Endothelial cell of umbilical vein (primary cell): ENCODE measurements at regions not wholly inside any gene's neighbourhood (a gene's known extent, or its start where the extent isn't known, plus 50 kb on each side); places are given as distances from the start of the nearest gene placed in this dataset.

Experiments used
- BruUV-seq: library from RNA; stranded (reverse); fragments of 400-500 nt; replicated peaks from 2 replicates; lab custom pipeline; 2021; lab: Mats Ljungman, UMichigan
- CTCF ChIA-PET: fragments of 300-600, 350-600 bp; sonication (Branson Sonifier 250); formaldehyde crosslinking; loops from one replicate; lab custom pipeline; 2021; ENCODE audit warnings: antibody characterized with exemption, inconsistent platforms; lab: Charles Lee
- POLR2A ChIA-PET: fragments of 300-600, 350-600 bp; sonication (Branson Sonifier 250); formaldehyde crosslinking; loops from one replicate; lab custom pipeline; 2021; ENCODE audit warnings: antibody characterized with exemption, inconsistent platforms; lab: Charles Lee
- DNase-seq: peaks from one replicate; pipeline ENCODE4 v3.0.0-alpha.2; 2011; ENCODE audit warnings: low read depth, low spot score
- FAIRE-seq: peaks from 2 replicates; lab custom pipeline; 2011; peaks lifted over from hg19 to GRCh38; lab: Jason Lieb, UNC
- H2AFZ ChIP-seq: 2 replicates; pipeline ENCODE4 v1.6.0; 2012; ENCODE audit warnings: low read depth, low read length, control low read depth, inconsistent platforms
- H3K27ac ChIP-seq: 2 replicates; pipeline ENCODE4 v1.5.1; 2011; ENCODE audit warnings: low read depth, mild to moderate bottlenecking, control low read depth, low read length, moderate library complexity; ENCODE audit not compliant: insufficient read depth
- H3K27me3 ChIP-seq, 2 experiments: 2 replicates each; pipeline versions ENCODE4 v1.6.0 to v1.6.1; 2011; ENCODE audit warnings: low read length in 2 of 2, mixed read lengths in 1 of 2; ENCODE audit not compliant: control insufficient read depth in 2 of 2, insufficient read depth in 2 of 2
- H3K36me3 ChIP-seq, 2 experiments: 2 replicates in 1 of 2; 3 replicates in 1 of 2; pipeline ENCODE4 v1.5.1; 2011; ENCODE audit warnings: low read length in 2 of 2, mild to moderate bottlenecking in 1 of 2, moderate library complexity in 1 of 2; ENCODE audit not compliant: control insufficient read depth in 2 of 2, insufficient read depth in 2 of 2; ENCODE audit errors: extremely low read depth in 1 of 2
- H3K4me1 ChIP-seq: 3 replicates; pipeline ENCODE4 v1.5.1; 2011; ENCODE audit warnings: mild to moderate bottlenecking, low read length; ENCODE audit not compliant: control insufficient read depth, insufficient read depth; ENCODE audit errors: extremely low read depth
- H3K4me2 ChIP-seq: 2 replicates; pipeline ENCODE4 v1.6.1; 2011; ENCODE audit warnings: low read length, control low read depth, mixed read lengths; ENCODE audit not compliant: insufficient read depth
- H3K4me3 ChIP-seq, 3 experiments: fragments of 200-600 bp in 1 of 3; sonication (generic), shearing (Covaris generic) in 1 of 3; replicated peaks in 1 of 3; 2 replicates each; pipeline ENCODE4 v1.5.1; 2011 to 2016; ENCODE audit warnings: control low read depth in 3 of 3, low read length in 3 of 3, mild to moderate bottlenecking in 2 of 3, inconsistent platforms in 1 of 3, low read depth in 1 of 3, moderate library complexity in 1 of 3; ENCODE audit not compliant: insufficient read depth in 1 of 3
- H3K79me2 ChIP-seq: 2 replicates; pipeline ENCODE4 v1.6.0; 2012; ENCODE audit warnings: low read length, inconsistent platforms; ENCODE audit not compliant: control insufficient read depth, insufficient read depth
- H3K9ac ChIP-seq: replicated peaks from 2 replicates; pipeline ENCODE3; 2011; ENCODE audit warnings: low read length, control low read depth; ENCODE audit not compliant: insufficient read depth; ENCODE audit errors: extremely low read depth
- H3K9me1 ChIP-seq: replicated peaks from 3 replicates; pipeline ENCODE4 v1.6.0; 2011; ENCODE audit warnings: mild to moderate bottlenecking, low read length; ENCODE audit not compliant: control insufficient read depth, insufficient read depth; ENCODE audit errors: extremely low read depth
- H3K9me3 ChIP-seq: replicated peaks from 2 replicates; pipeline ENCODE4 v1.5.1; 2012; ENCODE audit warnings: low read length, inconsistent platforms; ENCODE audit not compliant: control insufficient read depth, insufficient read depth
- H4K20me1 ChIP-seq: replicated peaks from 2 replicates; pipeline ENCODE3; 2011; ENCODE audit warnings: mild to moderate bottlenecking, low read length; ENCODE audit not compliant: control insufficient read depth, insufficient read depth; ENCODE audit errors: extremely low read depth
- CTCF ChIP-seq, 2 donors: IDR thresholded peaks; 1 replicate in 1 of 2; 2 replicates in 1 of 2; pipeline ENCODE4 v1.5.1; 2011; ENCODE audit warnings: low read length in 2 of 2, mild to moderate bottlenecking in 2 of 2, moderate library complexity in 2 of 2, control low read depth in 1 of 2, inconsistent platforms in 1 of 2, low read depth in 1 of 2; ENCODE audit not compliant: insufficient read depth in 1 of 2; ENCODE audit errors: extremely low read depth in 1 of 2
- EZH2 ChIP-seq: IDR thresholded peaks from 2 replicates; pipeline ENCODE4 v1.6.1; 2012; ENCODE audit warnings: borderline replicate concordance, low read depth, mild to moderate bottlenecking, moderate library complexity, low read length, inconsistent platforms; ENCODE audit not compliant: severe bottlenecking
- FOS ChIP-seq: IDR thresholded peaks from 2 replicates; pipeline ENCODE4 v1.6.1; 2011; ENCODE audit warnings: mild to moderate bottlenecking, low read length, moderate library complexity, borderline replicate concordance; ENCODE audit not compliant: insufficient read depth
- GATA2 ChIP-seq: IDR thresholded peaks from 2 replicates; pipeline ENCODE4 v1.7.0; 2011; ENCODE audit warnings: low read depth, mild to moderate bottlenecking, moderate library complexity, mixed read lengths, low read length; ENCODE audit not compliant: insufficient read length, insufficient read depth
- JUN ChIP-seq: IDR thresholded peaks from 2 replicates; pipeline ENCODE4 v1.6.1; 2011; ENCODE audit warnings: borderline replicate concordance, low read depth; ENCODE audit not compliant: insufficient read length, insufficient read depth
- MAX ChIP-seq: IDR thresholded peaks from 2 replicates; pipeline ENCODE4 v1.6.1; 2011; ENCODE audit not compliant: insufficient read depth, insufficient read length
- MYC ChIP-seq: IDR thresholded peaks from one replicate; pipeline ENCODE4 v1.6.1; 2011; ENCODE audit warnings: mild to moderate bottlenecking, low read depth, low read length
- POLR2A ChIP-seq: IDR thresholded peaks from 2 replicates; pipeline ENCODE4 v1.6.1; 2012; ENCODE audit warnings: low read depth, mild to moderate bottlenecking, control low read depth, low read length
- POLR2AphosphoS5 ChIP-seq: IDR thresholded peaks from 2 replicates; pipeline ENCODE4 v1.6.1; 2012; ENCODE audit warnings: low read depth, mild to moderate bottlenecking, control low read depth, low read length, moderate library complexity; ENCODE audit not compliant: insufficient read depth
- dilution Hi-C: fragments of 300-500 bp; cut with MboI; formaldehyde crosslinking; loops from one replicate; pipeline ENCODE4 v1.15.0; 2019; ENCODE audit warnings: low sequenced_read_pairs; ENCODE audit not compliant: extremely low pct_ligation_motif_present
- intact Hi-C: fragments of 100-400 bp; cut with micrococcal nuclease; formaldehyde crosslinking; loops from one replicate; pipeline ENCODE4 v1.10.0; 2022

GRCh38 chr18:2354292-2354691 lies 217.0 kb downstream of the METTL4 start:
- no peaks in the 10 kb centered on the region for H3K4me1 ChIP-seq
- no peak overlapping the region for H2AFZ ChIP-seq
- no peaks in the 10 kb centered on the region for H3K79me2 ChIP-seq
- H3K4me2 ChIP-seq, result no peak overlapping the region
- H3K36me3 ChIP-seq, result no peaks in the 10 kb centered on the region
- FAIRE-seq (no peak), DNase-seq (no peak)
- CTCF ChIA-PET, result no interaction called here
- H3K27ac ChIP-seq, result no peak overlapping the region
- POLR2A ChIA-PET, result no interaction called here
- BruUV-seq, result no TSS peak
- no peak overlapping the region for H3K9ac ChIP-seq
- no peak for TF ChIP-seq EZH2
- no peak for TF ChIP-seq POLR2A
- TF ChIP-seq JUN, result no peak
- TF ChIP-seq GATA2, result no peak
- no peak for TF ChIP-seq MAX
- H3K9me3 ChIP-seq, result no peaks in the 10 kb centered on the region
- no peaks in the 10 kb centered on the region for H4K20me1 ChIP-seq
- intact Hi-C loops (loop anchor here (10.0 kb wide), 1 partner anchor 61 kb away; no protein-coding TSS in a partner anchor), dilution Hi-C loops (no loop called here)
- peaks cover 0 to 2% of the 10 kb centered on the region in 2 experiments for H3K27me3 ChIP-seq
- no peak overlapping the region for H3K4me3 ChIP-seq
- H3K9me1 ChIP-seq, result no peaks in the 10 kb centered on the region

GRCh38 chr18:2356906-2357305 lies 214.4 kb downstream of the METTL4 start:
- H3K27ac ChIP-seq, result no peak overlapping the region
- intact Hi-C loops (loop anchor here (10.0 kb wide), 1 partner anchor 58 kb away; no protein-coding TSS in a partner anchor), dilution Hi-C loops (no loop called here)
- ChIA-PET POLR2A (no interaction called here), CTCF (interaction anchor here (1.4 kb wide), 1 partner anchor 9 kb away, joined by 3 read pairs; no protein-coding TSS in a partner anchor)
- no peak overlapping the region for H2AFZ ChIP-seq
- no peak overlapping the region for H3K4me2 ChIP-seq
- H3K9ac ChIP-seq, result no peak overlapping the region
- peaks cover 0 to 2% of the 10 kb centered on the region in 2 experiments for H3K27me3 ChIP-seq
- no peak for FAIRE-seq
- H3K9me1 ChIP-seq, result no peaks in the 10 kb centered on the region
- no peaks in the 10 kb centered on the region for H4K20me1 ChIP-seq
- H3K4me1 ChIP-seq, result no peaks in the 10 kb centered on the region
- H3K79me2 ChIP-seq, result no peaks in the 10 kb centered on the region
- BruUV-seq, result no TSS peak
- no peaks in the 10 kb centered on the region for H3K36me3 ChIP-seq
- no peak overlapping the region for H3K4me3 ChIP-seq
- DNase-seq, result no peak
- no peaks in the 10 kb centered on the region for H3K9me3 ChIP-seq
- TF ChIP-seq CTCF (IDR thresholded peaks at IDR 0.05; ENCODE audit: extremely low read depth in 1 of 2, insufficient read depth in 1 of 2, low read depth in 1 of 2, low read length in 2 of 2) (no peak), POLR2A (no peak), JUN (no peak), EZH2 (no peak), POLR2AphosphoS5 (no peak), FOS (no peak), MAX (no peak), GATA2 (no peak), MYC (no peak)
